H9 (cell line): ENCODE measurements at regions not wholly inside any gene's neighbourhood (a gene's known extent, or its start where the extent isn't known, plus 50 kb on each side); places are given as distances from the start of the nearest gene placed in this dataset.

Source experiments
- DNase-seq: peaks from one replicate; pipeline ENCODE4 v3.0.0-alpha.2; 2017
- H2AFZ ChIP-seq: one replicate; pipeline ENCODE4 v1.6.1; 2013; ENCODE audit warnings: mild to moderate bottlenecking, low read length, control low read depth, moderate library complexity
- H2AK5ac ChIP-seq: 2 replicates; pipeline ENCODE4 v1.6.1; 2013; ENCODE audit warnings: low read length, control low read depth, mixed read lengths; ENCODE audit not compliant: insufficient read length
- H2BK120ac ChIP-seq: one replicate; pipeline ENCODE4 v1.6.1; 2013; ENCODE audit warnings: low read depth, mild to moderate bottlenecking, low read length, control low read depth, inconsistent platforms; ENCODE audit not compliant: poor library complexity, severe bottlenecking
- H2BK12ac ChIP-seq: 2 replicates; pipeline ENCODE4 v1.6.1; 2013; ENCODE audit warnings: low read length, control low read depth, mixed read lengths, low read depth; ENCODE audit not compliant: insufficient read length
- H2BK15ac ChIP-seq: 2 replicates; pipeline ENCODE4 v1.6.1; 2013; ENCODE audit warnings: low read depth, low read length, control low read depth
- H2BK20ac ChIP-seq: one replicate; pipeline ENCODE4 v1.6.1; 2013; ENCODE audit warnings: low read depth, mild to moderate bottlenecking, low read length, control low read depth, inconsistent platforms; ENCODE audit not compliant: poor library complexity, severe bottlenecking
- H2BK5ac ChIP-seq: 2 replicates; pipeline ENCODE4 v1.6.1; 2013; ENCODE audit warnings: low read length, control low read depth, mixed read lengths; ENCODE audit not compliant: insufficient read length
- H3K14ac ChIP-seq: 2 replicates; pipeline ENCODE4 v1.6.1; 2013; ENCODE audit warnings: low read length, control low read depth; ENCODE audit not compliant: insufficient read depth
- H3K18ac ChIP-seq: 2 replicates; pipeline ENCODE4 v1.6.1; 2013; ENCODE audit warnings: low read depth, mild to moderate bottlenecking, mixed read lengths, low read length, control low read depth; ENCODE audit not compliant: insufficient read length
- H3K23ac ChIP-seq: 2 replicates; pipeline ENCODE4 v1.6.1; 2013; ENCODE audit warnings: low read length, control low read depth, mixed read lengths, low read depth; ENCODE audit not compliant: insufficient read length
- H3K23me2 ChIP-seq: 2 replicates; pipeline ENCODE4 v1.6.1; 2013; ENCODE audit warnings: low read depth, mild to moderate bottlenecking, mixed read lengths, low read length, control low read depth; ENCODE audit not compliant: insufficient read length, poor library complexity, severe bottlenecking
- H3K27ac ChIP-seq: 2 replicates; pipeline ENCODE4 v1.5.1; 2013; ENCODE audit warnings: low read length, control low read depth, mixed read lengths, low read depth; ENCODE audit not compliant: insufficient read length
- H3K27me3 ChIP-seq: 2 replicates; pipeline ENCODE4 v1.6.1; 2013; ENCODE audit warnings: low read length, control low read depth, inconsistent platforms; ENCODE audit not compliant: insufficient read depth
- H3K4ac ChIP-seq: 2 replicates; pipeline ENCODE4 v1.6.1; 2013; ENCODE audit warnings: low read depth, mild to moderate bottlenecking, control low read depth, inconsistent platforms, low read length, moderate library complexity
- H3K4me1 ChIP-seq: 2 replicates; pipeline ENCODE4 v1.6.1; 2013; ENCODE audit warnings: low read length, control low read depth, inconsistent platforms; ENCODE audit not compliant: insufficient read depth
- H3K4me2 ChIP-seq: 2 replicates; pipeline ENCODE4 v1.6.1; 2013; ENCODE audit warnings: low read length, control low read depth, mixed read lengths; ENCODE audit not compliant: insufficient read length, insufficient read depth
- H3K56ac ChIP-seq: 2 replicates; pipeline ENCODE4 v1.6.1; 2013; ENCODE audit warnings: low read depth, mild to moderate bottlenecking, mixed read lengths, low read length, control low read depth; ENCODE audit not compliant: insufficient read length
- H3K79me1 ChIP-seq: 2 replicates; pipeline ENCODE4 v1.6.1; 2013; ENCODE audit warnings: low read depth, mild to moderate bottlenecking, moderate library complexity, low read length, control low read depth, inconsistent platforms; ENCODE audit not compliant: insufficient read depth, poor library complexity, severe bottlenecking
- H3K79me2 ChIP-seq: 2 replicates; pipeline ENCODE4 v1.6.1; 2013; ENCODE audit warnings: low read length, control low read depth, inconsistent platforms; ENCODE audit not compliant: insufficient read depth
- H3K9ac ChIP-seq: 2 replicates; pipeline ENCODE4 v1.6.1; 2013; ENCODE audit warnings: low read length, control low read depth, mixed read lengths; ENCODE audit not compliant: insufficient read length; ENCODE audit errors: extremely low read depth
- H3K9me3 ChIP-seq: one replicate; pipeline ENCODE4 v1.6.1; 2013; ENCODE audit warnings: low read depth, low read length, inconsistent platforms; ENCODE audit not compliant: control insufficient read depth
- H3T11ph ChIP-seq: one replicate; pipeline ENCODE4 v1.6.1; 2013; ENCODE audit warnings: mild to moderate bottlenecking, low read length, control low read depth, inconsistent platforms
- H4K20me1 ChIP-seq: one replicate; pipeline ENCODE4 v1.6.1; 2013; ENCODE audit not compliant: control insufficient read depth, insufficient read length, insufficient read depth
- H4K5ac ChIP-seq: 2 replicates; pipeline ENCODE4 v1.6.1; 2013; ENCODE audit warnings: low read depth, mild to moderate bottlenecking, mixed read lengths, low read length, control low read depth; ENCODE audit not compliant: insufficient read length
- H4K8ac ChIP-seq: replicated peaks from 2 replicates; pipeline ENCODE4 v1.6.1; 2013; ENCODE audit warnings: low read length, control low read depth, mixed read lengths, low read depth; ENCODE audit not compliant: insufficient read length
- H4K91ac ChIP-seq: 2 replicates; pipeline ENCODE4 v1.6.1; 2013; ENCODE audit warnings: low read depth, mild to moderate bottlenecking, moderate library complexity, mixed read lengths, low read length, control low read depth; ENCODE audit not compliant: insufficient read length
- H3K27ac Mint-ChIP-seq, 3 experiments: 2 replicates in 2 of 3; 3 replicates in 1 of 3; pipeline ENCODE4 v1.8.0; 2020 to 2021; ENCODE audit warnings: mixed read lengths in 3 of 3, mild to moderate bottlenecking in 1 of 3, moderate library complexity in 1 of 3
- H3K27me3 Mint-ChIP-seq: 2 replicates; pipeline ENCODE4 v1.8.0; 2021; ENCODE audit warnings: low read depth, mild to moderate bottlenecking, moderate library complexity, mixed read lengths
- H3K36me3 Mint-ChIP-seq, 3 experiments: 2 replicates in 2 of 3; 3 replicates in 1 of 3; pipeline ENCODE4 v1.8.0; 2020 to 2021; ENCODE audit warnings: low read depth in 3 of 3, mixed read lengths in 3 of 3; ENCODE audit not compliant: insufficient read depth in 1 of 3
- H3K4me1 Mint-ChIP-seq, 2 experiments: 2 replicates each; pipeline ENCODE4 v1.8.0; 2020; ENCODE audit warnings: mixed read lengths in 2 of 2
- H3K4me3 Mint-ChIP-seq, 2 experiments: 2 replicates in 1 of 2; 3 replicates in 1 of 2; pipeline ENCODE4 v1.8.0; 2020 to 2021; ENCODE audit warnings: mild to moderate bottlenecking in 2 of 2, mixed read lengths in 2 of 2, moderate library complexity in 1 of 2
- H3K9me3 Mint-ChIP-seq, 2 experiments: 2 replicates in 1 of 2; 3 replicates in 1 of 2; pipeline ENCODE4 v1.8.0; 2020; ENCODE audit warnings: mild to moderate bottlenecking in 2 of 2, mixed read lengths in 2 of 2, moderate library complexity in 1 of 2
- CTCF ChIP-seq: fragments of 200-600 bp; sonication (generic); conservative IDR thresholded peaks from 3 replicates; pipeline ENCODE4 v1.8.0; 2021; ENCODE audit warnings: antibody characterized with exemption, mild to moderate bottlenecking
- WGBS: extraction: QIAGEN DNeasy Blood & Tissue Kit; methylation state at CpG from one replicate; pipeline ENCODE4 v1.1.7; 2013; ENCODE audit warnings: missing lambda C conversion rate, low lambda C conversion rate, mixed read lengths; ENCODE audit not compliant: insufficient read length; ENCODE audit errors: extremely low coverage; 5-methylcytosine and 5-hydroxymethylcytosine counted together

DNA sequence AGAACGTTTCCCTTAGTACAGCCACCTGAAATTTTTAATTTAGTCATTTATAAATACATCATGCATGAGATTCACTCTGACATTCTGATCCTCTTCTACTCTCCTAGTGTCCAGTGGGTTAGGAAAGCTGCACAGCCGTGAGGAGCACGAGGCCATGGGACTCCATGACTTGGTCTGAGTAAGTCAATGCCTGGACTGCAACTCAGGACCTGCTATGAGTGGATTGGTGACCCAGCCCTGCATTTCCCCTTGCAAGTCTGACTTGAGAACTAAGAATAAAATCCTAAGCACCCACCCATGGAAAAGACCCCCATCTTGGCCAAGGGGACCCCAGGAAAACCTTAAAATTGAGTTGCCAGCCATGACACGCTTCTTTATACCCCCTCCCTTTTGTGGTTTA is 237.6 kb upstream of the HDAC4 start:
- Histone ChIP-seq H3K56ac (no peak overlapping the region), H3K9ac (no peak overlapping the region), H4K91ac (no peak overlapping the region), H3K27me3 (no peaks in the 10 kb centered on the region), H3K23me2 (no peaks in the 10 kb centered on the region), H2BK15ac (no peak overlapping the region), H4K20me1 (no peaks in the 10 kb centered on the region), H3K4me2 (no peak overlapping the region), H3K4me1 (no peaks in the 10 kb centered on the region; the same call in 1 of the 2 replicates), H3K9me3 (no peaks in the 10 kb centered on the region), H3K18ac (no peak overlapping the region), H3K79me1 (no peaks in the 10 kb centered on the region), H2BK120ac (no peak overlapping the region), H3K23ac (no peak overlapping the region), H2AFZ (no peak overlapping the region), H3T11ph (no peak overlapping the region), H4K8ac (no peak overlapping the region), H2AK5ac (no peak overlapping the region), H2BK20ac (no peak overlapping the region), H3K27ac (no peak overlapping the region), H2BK5ac (no peak overlapping the region), H4K5ac (no peak overlapping the region), H3K79me2 (no peaks in the 10 kb centered on the region), H3K4ac (no peak overlapping the region), H3K14ac (no peak overlapping the region), H2BK12ac (no peak overlapping the region)
- Mint-ChIP-seq H3K36me3 (no peaks in the 10 kb centered on the region; a peak in 1 of 7 replicates), H3K27me3 (peaks cover 16% of the 10 kb centered on the region), H3K27ac (no peak overlapping the region), H3K4me1 (peaks cover 3% of the 10 kb centered on the region in 2 experiments), H3K9me3 (peaks cover 3 to 16% of the 10 kb centered on the region in 2 experiments; a peak in 3 of 5 replicates), H3K4me3 (no peak overlapping the region)
- no peak for TF ChIP-seq CTCF
- no CpG with 5 or more reads among the region's 4 CpGs for WGBS
- no peak for DNase-seq
